GM18861 (cell line): ENCODE measurements at regions not wholly inside any gene's neighbourhood (a gene's known extent, or its start where the extent isn't known, plus 50 kb on each side); places are given as distances from the start of the nearest gene placed in this dataset.
"Not testable (repeated sequence)": the region's sequence is repeated elsewhere in the genome, so short reads cannot be mapped to it uniquely, and the experiment has no call there.

ENCODE experiments used
- ATAC-seq: cut with Tn5 transposase; IDR thresholded peaks from one replicate; pipeline ENCODE4 v1.9.1; 2021; ENCODE audit not compliant: unreplicated experiment

GRCh38 chr7:84941936-84942335 is 244.9 kb downstream of the SEMA3D start:
- ATAC-seq: no peak

- ATAC-seq: no peak
Measured at GRCh38 chr7:84941291-84941690, 245.6 kb downstream of the SEMA3D start.

GRCh38 chr7:84939888-84940287 is 247.0 kb downstream of the SEMA3D start:
- ATAC-seq: no peak

GRCh38 chr7:84939442-84939841 is 247.4 kb downstream of the SEMA3D start:
- ATAC-seq: no peak

GRCh38 chr7:84924353-84924752 is 262.5 kb downstream of the SEMA3D start:
- ATAC-seq: no peak

GRCh38 chr7:84923348-84923747 is 263.5 kb downstream of the SEMA3D start:
- no peak for ATAC-seq

GRCh38 chr7:84921154-84921553 is 265.7 kb downstream of the SEMA3D start:
- no peak for ATAC-seq

- ATAC-seq: not testable (repeated sequence)
Measured at GRCh38 chr7:84916973-84917372, 269.9 kb downstream of the SEMA3D start.

GRCh38 chr7:84916161-84916560 is 270.7 kb downstream of the SEMA3D start:
- ATAC-seq: no peak

GRCh38 chr7:84914598-84914997 is 272.3 kb downstream of the SEMA3D start:
- ATAC-seq: no peak

GRCh38 chr7:84913731-84914130 is 273.1 kb downstream of the SEMA3D start:
- ATAC-seq: no peak

GRCh38 chr7:84912993-84913635 is 273.7 kb downstream of the SEMA3D start:
- ATAC-seq: no peak

- ATAC-seq: no peak
Measured at GRCh38 chr7:84912537-84912936, 274.3 kb downstream of the SEMA3D start.

GRCh38 chr7:84912018-84912417 is 274.8 kb downstream of the SEMA3D start:
- no peak for ATAC-seq

GRCh38 chr7:84911077-84911476 is 275.8 kb downstream of the SEMA3D start:
- no peak for ATAC-seq

- ATAC-seq: not testable (repeated sequence)
Measured at GRCh38 chr7:84910322-84910721, 276.5 kb downstream of the SEMA3D start.

- ATAC-seq: no peak
Measured at GRCh38 chr7:84908196-84908793, 278.6 kb downstream of the SEMA3D start.

- ATAC-seq: no peak
Measured at GRCh38 chr7:84906889-84907288, 280.0 kb downstream of the SEMA3D start.

- no peak for ATAC-seq
Measured at GRCh38 chr7:84904561-84904960, 282.3 kb downstream of the SEMA3D start.

GRCh38 chr7:84901366-84901765 is 285.5 kb downstream of the SEMA3D start:
- ATAC-seq: no peak

- ATAC-seq: no peak
Measured at GRCh38 chr7:84900215-84900614, 286.6 kb downstream of the SEMA3D start.

- no peak for ATAC-seq
Measured at GRCh38 chr7:84895563-84895962, 291.3 kb downstream of the SEMA3D start.

- not testable (repeated sequence) for ATAC-seq
Measured at GRCh38 chr7:84883570-84883969, 303.3 kb downstream of the SEMA3D start.
